NCI-H2227 (cell line): ENCODE measurements at regions not wholly inside any gene's neighbourhood (a gene's known extent, or its start where the extent isn't known, plus 50 kb on each side); places are given as distances from the start of the nearest gene placed in this dataset.
"Not testable (repeated sequence)": the region's sequence is repeated elsewhere in the genome, so short reads cannot be mapped to it uniquely, and the experiment has no call there.

Experiments used
- DNase-seq: peaks from one replicate; lab custom pipeline; 2025; ENCODE audit not compliant: unreplicated experiment; lab: John Stamatoyannopoulos, UW

- DNase-seq: no peak
Observed at GRCh38 chr11:86749821-86750401, 50.4 kb upstream of the PRSS23 start.

DNA sequence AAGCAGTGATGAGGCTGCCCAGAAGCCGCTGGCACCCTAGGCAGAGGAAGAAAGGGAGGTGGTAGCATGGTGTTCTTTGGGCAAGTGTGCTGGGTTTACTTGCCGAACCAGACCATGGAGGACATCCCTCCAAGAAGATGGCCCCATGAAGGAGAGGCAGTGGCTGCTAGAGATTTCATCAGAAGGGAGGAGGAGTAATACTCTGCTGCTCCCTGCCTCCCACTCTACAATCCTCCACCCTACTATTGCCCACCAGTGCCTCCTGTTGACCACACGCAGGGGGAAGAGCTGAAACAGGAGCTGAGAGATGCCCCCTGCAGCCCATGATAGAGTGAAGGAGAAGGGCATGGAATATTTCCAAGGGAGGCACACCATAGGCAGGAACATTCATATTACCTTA is 51.0 kb upstream of the PRSS23 start:
- no peak for DNase-seq

GRCh38 chr11:86748296-86748695 is 52.0 kb upstream of the PRSS23 start:
- no peak for DNase-seq

DNA sequence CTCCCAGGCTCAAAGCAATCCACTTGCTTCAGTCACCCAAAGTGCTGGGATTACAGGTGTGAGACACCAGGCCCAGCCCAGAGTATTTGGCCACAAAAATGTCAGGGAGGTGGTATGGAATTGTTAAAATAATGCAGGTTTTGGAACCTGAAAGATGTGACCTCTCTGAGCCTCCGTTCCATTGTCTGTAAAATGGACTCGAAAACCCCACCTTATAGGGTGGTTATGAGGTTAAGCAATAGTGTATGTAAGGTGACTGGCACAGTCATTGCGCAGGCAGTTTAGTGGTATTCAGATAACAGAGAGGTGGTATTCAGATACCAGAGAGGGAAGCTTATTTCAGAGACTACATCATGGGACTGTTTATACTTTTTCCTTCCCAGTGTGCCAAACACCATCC is 52.5 kb upstream of the PRSS23 start:
- DNase-seq: no peak

DNA sequence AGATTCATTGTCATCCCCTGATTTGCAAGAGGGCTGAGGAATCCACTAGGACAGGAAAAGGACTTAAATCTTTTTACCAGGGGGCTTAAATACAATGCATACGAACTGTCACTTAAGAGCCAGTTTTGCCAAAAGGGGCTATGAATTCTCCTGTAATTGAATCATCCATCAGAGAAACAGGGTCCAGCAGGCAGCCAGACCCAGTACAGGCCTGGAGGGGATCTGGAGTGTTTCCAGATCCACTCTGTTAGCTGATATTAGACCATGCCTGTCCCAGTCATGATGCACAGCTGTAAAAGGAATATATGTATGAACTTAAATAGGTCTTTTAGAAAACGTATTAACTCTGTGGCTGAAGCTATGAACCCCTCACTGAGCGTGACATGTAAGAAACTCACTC is 53.8 kb upstream of the PRSS23 start:
- no peak for DNase-seq

DNA sequence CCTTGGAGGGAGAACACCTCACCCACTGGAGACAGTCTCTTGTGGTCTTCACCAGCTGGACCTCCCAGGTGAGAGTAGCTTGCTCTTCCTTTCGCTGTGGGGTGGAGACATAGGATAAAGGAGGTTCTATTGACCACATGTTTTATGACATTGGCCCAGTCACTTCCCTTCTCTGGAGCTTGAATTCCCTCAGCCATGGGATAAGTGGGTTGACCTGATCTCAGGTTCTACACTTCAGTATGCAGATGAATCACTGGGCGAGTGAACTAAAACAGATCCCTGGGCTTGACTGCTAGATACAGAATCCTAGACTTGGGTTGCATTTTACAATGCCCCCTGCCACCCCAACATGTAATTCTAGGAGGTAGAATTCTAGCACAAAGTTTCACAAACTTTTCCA is 54.8 kb upstream of the PRSS23 start:
- DNase-seq: no peak

DNA sequence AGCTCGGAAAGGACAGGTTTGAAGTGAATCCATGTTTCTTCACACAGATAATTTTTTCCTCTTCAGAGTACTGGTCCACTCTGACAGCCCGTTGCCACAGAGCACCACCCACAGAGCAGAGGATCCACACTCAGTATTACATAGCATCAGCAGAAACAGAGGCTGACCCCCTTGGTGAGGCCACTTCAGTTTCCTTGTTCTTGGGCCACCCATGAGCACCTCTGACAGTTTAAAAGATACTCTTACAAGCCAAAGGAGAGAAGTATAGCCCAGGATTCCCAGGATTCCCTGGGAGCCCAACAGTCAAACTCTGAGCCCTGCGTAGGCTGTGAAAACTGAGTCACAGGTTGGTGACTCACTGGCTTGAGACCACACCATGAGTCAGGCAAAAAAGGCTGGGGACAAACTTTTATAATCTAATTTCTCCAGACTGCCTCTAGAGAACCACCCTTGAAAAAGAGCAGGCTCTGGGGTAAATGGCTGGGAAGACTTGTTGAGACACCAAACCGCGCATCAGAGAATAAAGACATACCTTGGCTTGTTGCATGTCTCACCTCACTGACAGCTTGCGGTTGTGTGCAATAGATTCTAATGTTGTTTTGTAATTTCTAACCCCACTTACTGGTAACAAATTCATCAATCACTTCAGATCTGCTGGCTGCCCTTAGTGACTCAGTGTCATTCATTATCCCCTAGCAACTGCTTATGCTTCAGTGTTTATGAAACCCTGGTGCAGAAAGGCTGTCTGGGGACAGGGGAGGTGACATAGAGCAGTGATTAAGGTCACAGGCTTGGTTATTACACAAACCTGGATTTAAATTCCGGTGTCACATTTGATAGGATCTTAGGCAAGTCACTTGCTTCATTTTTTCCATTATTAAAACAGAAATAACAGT is 56.9 kb upstream of the PRSS23 start:
- DNase-seq: no peak

DNA sequence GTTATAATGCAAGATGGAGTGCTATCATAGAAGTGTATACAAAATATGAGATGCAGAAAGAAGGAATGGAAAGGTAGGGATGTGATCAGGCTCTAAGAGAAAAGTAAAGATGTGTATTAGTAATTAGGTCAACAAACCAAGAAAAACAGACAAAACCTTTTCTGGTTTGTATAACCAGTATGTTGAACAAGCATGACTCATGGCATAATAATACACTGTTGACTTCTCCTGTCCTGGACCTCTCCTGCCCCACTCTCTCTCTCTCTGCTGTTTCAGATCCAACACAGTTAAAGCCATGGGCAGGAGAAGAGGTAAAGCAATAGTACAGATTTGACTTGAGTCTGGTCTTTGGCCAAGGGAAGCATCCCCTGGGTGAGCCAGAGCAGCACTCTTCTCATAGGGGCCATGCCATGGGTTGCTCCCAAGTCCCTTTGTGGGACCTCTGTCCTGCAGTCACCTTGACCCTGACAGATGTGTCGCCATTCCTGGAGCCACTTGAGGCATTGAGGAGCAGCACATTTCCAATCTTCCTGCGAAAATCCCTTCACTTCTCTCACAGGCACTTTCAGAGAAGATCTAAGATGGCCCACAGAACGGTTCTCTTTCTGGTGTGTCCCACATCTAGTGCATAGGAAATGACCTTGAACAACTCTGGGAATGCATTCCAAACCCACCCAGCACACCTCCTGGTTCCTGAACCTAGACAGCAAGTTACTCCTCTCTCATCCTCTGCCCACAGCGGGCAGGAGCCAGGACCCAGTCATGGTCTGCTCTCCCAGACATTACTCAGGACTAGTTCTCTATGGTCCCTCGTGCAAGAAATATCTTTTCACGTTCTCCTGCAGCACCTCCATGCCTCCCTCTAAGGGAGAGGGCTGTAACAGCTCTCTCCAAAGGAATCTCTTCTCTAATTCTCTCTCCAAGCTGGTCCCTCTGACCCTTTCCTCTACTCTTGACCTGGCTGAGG is 58.2 kb upstream of the PRSS23 start:
- DNase-seq: no peak

- no peak for DNase-seq
Observed at GRCh38 chr11:86741484-86741835, 58.9 kb upstream of the PRSS23 start.

GRCh38 chr11:86740628-86741483 is 59.5 kb upstream of the PRSS23 start:
- peak; percentile 13 for DNase-seq

- DNase-seq: no peak
Observed at GRCh38 chr11:86738568-86738967, 61.8 kb upstream of the PRSS23 start.

GRCh38 chr11:86737737-86738136 is 62.6 kb upstream of the PRSS23 start:
- no peak for DNase-seq

GRCh38 chr11:86737230-86737629 is 63.1 kb upstream of the PRSS23 start:
- DNase-seq: no peak

DNA sequence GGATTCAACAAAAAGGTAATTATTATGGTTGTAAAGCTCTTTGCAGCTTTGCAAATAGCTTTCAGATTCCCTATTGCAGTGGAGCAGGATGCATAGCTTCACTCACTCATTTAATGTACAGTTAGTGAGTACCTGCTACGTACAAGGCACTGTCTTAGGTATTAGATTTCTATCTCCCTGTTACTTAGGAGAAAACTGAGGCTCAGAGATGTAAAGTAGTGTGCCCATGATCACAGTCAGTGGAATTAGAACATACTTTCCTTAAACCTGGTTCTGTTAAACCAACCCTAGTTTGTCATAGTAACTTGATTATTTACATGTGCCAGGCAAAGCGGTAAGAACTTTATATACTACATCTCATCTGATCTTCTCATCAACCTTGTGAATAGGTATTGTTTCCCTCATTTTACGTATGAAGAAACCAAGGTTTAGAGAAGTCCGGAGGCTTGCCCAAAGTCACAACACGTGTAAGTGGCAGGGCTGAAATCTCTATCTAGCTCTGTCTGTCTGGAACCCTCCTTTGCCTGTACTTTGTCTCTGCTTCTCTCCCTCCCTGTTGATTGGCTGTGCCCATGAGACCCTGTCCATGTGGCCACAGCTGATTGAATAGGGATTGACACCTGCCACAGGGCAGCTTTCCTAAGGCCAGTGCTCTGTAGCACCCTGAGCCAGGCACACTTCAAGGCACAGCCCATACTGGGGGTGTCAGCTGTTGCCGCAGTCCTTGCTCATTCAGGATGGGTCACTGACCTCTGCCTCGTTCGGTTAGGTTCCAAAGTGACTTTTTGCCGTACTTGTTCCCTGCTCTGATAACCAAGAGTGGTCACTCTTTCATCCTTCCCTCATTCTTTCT is 63.8 kb upstream of the PRSS23 start:
- no peak for DNase-seq

DNA sequence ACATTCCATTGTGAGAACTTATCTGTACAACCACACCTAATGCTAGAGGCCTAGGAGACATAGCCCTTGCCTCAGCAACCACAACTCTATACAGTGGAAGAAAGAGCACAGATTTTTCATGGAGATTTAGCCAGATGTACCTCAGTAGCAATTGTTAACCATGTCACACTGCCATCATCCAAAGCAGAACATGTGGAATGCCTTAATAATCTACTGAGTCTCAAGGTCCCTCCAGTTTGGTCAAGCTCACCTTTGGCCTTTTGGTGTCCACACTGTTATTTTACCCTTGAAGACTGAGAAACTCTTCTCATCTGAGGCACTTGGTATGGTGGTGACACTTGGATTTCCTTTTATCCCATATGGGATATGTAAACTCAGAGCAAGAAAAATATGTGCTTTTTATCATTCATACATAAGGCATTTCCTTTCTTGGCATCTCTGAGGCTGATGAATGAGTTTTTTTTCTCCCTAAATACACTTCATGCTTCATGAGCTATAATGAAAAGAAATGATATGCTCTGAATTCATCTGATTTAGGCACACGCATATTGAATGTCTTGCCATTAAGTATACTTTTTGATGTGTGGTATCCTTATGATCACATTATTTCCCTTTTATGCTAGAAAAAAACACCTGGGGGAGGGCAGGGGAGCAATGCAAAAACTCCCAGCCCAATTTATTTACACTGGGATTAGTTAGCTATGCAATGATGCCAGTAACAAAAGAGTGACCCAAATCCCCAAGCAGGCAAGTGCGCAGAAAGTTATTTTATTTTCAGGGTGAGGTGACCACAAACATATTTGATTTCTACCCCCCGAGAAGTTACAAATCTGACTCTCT is 63.3 kb upstream of the ME3 start:
- DNase-seq: no peak

GRCh38 chr11:86732739-86733138 is 60.3 kb upstream of the ME3 start:
- DNase-seq: not testable (repeated sequence)

- DNase-seq: not testable (repeated sequence)
Observed at GRCh38 chr11:86732286-86732685, 59.9 kb upstream of the ME3 start.

GRCh38 chr11:86729576-86729975 is 57.2 kb upstream of the ME3 start:
- DNase-seq: not testable (repeated sequence)

- no peak for DNase-seq
Observed at GRCh38 chr11:86728562-86728961, 56.1 kb upstream of the ME3 start.
